ENCODE measurements at regions not wholly inside any gene's neighbourhood (a gene's known extent, or its start where the extent isn't known, plus 50 kb on each side); places are given as distances from the start of the nearest gene placed in this dataset.

DNA sequence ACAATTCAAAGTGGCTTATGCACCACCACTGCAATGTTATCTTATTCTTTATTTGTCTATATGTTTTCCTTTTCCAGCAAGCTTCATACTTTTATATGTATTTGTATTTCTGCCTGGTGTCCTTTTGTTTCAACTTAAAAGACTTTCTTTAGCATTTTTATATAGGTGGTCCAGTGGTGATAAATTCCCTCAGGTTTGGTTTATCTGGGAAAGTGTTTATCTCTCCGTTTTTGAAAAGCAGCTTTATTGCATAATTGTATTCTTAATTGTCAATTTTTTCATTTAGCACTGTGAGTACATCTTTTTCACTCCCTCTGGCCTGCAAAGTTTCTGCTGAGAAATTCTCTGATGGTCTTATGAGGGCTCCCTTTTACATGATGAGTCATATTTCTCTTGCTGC, 479.0 kb upstream of the GRID2 start:
- H3K4me1 ChIP-seq: no peaks in the 10 kb centered on the region

DNA sequence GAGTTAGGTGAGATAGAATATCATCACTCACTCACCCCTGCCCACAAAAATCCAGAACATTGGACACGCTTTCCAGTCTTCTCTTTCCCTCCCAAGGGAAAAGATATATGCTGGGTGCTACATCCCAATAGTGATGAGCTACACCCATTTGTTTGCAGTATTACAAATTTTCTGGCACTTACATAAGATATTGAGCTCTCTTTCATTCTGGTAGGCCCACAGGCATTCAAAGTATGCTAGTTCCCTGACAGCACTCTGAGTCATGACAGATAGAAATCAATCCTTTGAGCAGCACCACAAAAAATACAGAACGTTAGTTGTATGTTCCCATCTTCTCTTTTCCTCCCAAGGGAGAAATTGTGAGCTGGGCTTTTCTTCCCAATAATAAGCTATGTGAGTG, 477.6 kb upstream of the GRID2 start:
- Histone ChIP-seq H3K9me3 (no peaks in the 10 kb centered on the region), H3K9ac (ENCODE audit: low read depth in 2 of 2, low read length in 2 of 2) (no peak overlapping the region), H3K4me3 (no peak overlapping the region), H3K27me3 (no peaks in the 10 kb centered on the region), H3K4me1 (no peaks in the 10 kb centered on the region), H3K27ac (no peak overlapping the region), H3K36me3 (no peaks in the 10 kb centered on the region)
- intact Hi-C loops (cut with DNase I): no loop called here
- no peak for TF ChIP-seq CTCF (IDR thresholded peaks at IDR 0.05)
- no peak for DNase-seq

More for the DNA sequence above, 479.0 kb upstream of the GRID2 start:
- Histone ChIP-seq H3K27ac (no peak overlapping the region), H3K9me3 (no peaks in the 10 kb centered on the region), H3K27me3 (no peaks in the 10 kb centered on the region), H3K36me3 (no peaks in the 10 kb centered on the region), H3K4me3 (no peak overlapping the region), H3K9ac (ENCODE audit: low read depth in 2 of 2, low read length in 2 of 2) (no peak overlapping the region)
- no peak for TF ChIP-seq CTCF (IDR thresholded peaks at IDR 0.05)
- intact Hi-C loops (cut with DNase I): no loop called here
- DNase-seq: no peak

DNA sequence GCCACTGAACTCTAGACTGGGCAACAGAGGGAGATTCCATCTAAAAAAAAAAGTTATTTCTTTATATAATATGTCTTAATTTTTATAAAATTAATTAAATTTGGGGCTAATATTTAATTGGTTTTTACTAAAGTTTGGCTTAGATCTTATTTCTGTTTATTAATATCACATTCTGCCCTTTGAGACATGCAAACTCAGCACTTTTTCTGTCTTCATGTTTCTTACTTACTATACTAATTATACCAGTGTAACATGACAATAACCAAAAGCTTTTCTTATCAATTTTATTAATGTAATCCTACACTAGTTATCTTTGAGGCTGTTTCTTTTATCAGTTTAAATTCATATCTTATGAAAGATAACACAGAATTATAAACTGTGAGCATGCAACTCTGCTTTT, 475.9 kb upstream of the GRID2 start:
- H3K4me3 ChIP-seq: no peak overlapping the region
- no peaks in the 10 kb centered on the region for H3K9me3 ChIP-seq
- H3K27ac ChIP-seq: no peak overlapping the region
- intact Hi-C loops (cut with DNase I): no loop called here
- no peaks in the 10 kb centered on the region for H3K27me3 ChIP-seq
- no peaks in the 10 kb centered on the region for H3K36me3 ChIP-seq
- no peak overlapping the region for H3K9ac ChIP-seq (ENCODE audit: low read depth in 2 of 2, low read length in 2 of 2)
- no peak for TF ChIP-seq CTCF (IDR thresholded peaks at IDR 0.05)
- no peaks in the 10 kb centered on the region for H3K4me1 ChIP-seq
- no peak for DNase-seq

GRCh38 chr4:91829531-91829930, 474.2 kb upstream of the GRID2 start:
- Histone ChIP-seq H3K27ac (no peak overlapping the region), H3K27me3 (no peaks in the 10 kb centered on the region), H3K9ac (ENCODE audit: low read depth in 2 of 2, low read length in 2 of 2) (no peak overlapping the region), H3K4me1 (no peaks in the 10 kb centered on the region), H3K9me3 (no peaks in the 10 kb centered on the region), H3K4me3 (no peak overlapping the region), H3K36me3 (no peaks in the 10 kb centered on the region)
- DNase-seq: no peak
- no peak for TF ChIP-seq CTCF (IDR thresholded peaks at IDR 0.05)
- intact Hi-C loops (cut with DNase I): no loop called here

DNA sequence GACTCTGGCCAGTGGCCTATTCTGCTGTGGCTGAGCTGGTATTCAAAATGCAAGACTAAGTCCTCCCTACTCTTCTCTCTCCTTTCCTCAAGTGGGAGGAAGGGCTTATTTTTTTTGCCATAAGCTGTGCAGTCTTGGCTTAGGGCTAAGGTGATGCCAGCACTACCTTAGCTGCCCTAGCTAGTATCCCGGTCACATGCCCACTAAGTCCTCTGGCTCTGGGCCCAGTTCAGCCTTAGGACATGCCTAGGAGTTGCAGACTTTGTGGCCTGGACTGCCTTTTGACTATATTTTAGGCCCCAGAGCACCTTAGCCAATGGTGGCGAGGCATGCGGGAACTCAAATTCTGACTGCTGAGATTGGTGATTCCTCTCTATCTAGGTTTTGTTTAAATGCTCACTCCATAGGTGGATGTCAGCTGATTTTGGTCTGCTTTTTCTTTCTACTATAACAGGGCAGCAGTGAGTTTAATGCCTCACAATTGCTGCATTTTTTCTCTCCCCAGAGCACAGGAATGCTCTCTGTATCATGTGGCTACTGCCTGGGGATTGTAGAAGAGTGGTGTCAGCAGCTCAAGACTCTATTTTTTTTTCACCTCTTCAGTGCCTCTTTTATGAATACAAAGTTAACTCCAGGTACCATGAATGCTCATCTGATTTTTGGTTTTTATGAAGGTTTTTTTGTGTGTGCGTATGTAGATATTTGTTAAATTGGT, 472.9 kb upstream of the GRID2 start:
- H3K27ac ChIP-seq: no peak overlapping the region

More for the DNA sequence above, 472.9 kb upstream of the GRID2 start:
- no peak overlapping the region for H3K4me3 ChIP-seq
- TF ChIP-seq CTCF (IDR thresholded peaks at IDR 0.05): no peak
- H3K36me3 ChIP-seq: no peaks in the 10 kb centered on the region
- no peak for DNase-seq
- no peaks in the 10 kb centered on the region for H3K9me3 ChIP-seq
- intact Hi-C loops (cut with DNase I): no loop called here
- no peak overlapping the region for H3K9ac ChIP-seq (ENCODE audit: low read depth in 2 of 2, low read length in 2 of 2)
- no peaks in the 10 kb centered on the region for H3K4me1 ChIP-seq
- H3K27me3 ChIP-seq: no peaks in the 10 kb centered on the region
